ENCODE measurements at regions not wholly inside any gene's neighbourhood (a gene's known extent, or its start where the extent isn't known, plus 50 kb on each side); places are given as distances from the start of the nearest gene placed in this dataset.

DNA sequence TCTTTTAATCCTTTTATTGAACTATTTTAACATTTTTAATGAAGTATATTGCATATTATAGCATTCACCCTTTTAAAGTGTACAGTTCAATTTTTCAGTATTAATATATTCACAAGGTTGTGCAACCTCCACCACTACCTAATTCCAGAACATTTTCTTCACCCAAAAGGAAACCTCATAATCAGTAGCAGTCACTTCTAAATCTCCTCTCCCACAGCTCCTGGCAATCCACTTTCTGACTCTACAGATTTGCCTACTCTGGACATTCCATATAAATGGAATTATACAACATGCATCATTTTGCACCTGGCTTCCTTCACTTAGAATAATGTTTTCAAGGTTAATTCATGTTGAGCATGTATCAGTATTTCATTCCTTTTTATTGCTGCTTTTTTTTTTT lies 55.0 kb upstream of the HRH1 start:
- TF ChIP-seq, protein P1, sequence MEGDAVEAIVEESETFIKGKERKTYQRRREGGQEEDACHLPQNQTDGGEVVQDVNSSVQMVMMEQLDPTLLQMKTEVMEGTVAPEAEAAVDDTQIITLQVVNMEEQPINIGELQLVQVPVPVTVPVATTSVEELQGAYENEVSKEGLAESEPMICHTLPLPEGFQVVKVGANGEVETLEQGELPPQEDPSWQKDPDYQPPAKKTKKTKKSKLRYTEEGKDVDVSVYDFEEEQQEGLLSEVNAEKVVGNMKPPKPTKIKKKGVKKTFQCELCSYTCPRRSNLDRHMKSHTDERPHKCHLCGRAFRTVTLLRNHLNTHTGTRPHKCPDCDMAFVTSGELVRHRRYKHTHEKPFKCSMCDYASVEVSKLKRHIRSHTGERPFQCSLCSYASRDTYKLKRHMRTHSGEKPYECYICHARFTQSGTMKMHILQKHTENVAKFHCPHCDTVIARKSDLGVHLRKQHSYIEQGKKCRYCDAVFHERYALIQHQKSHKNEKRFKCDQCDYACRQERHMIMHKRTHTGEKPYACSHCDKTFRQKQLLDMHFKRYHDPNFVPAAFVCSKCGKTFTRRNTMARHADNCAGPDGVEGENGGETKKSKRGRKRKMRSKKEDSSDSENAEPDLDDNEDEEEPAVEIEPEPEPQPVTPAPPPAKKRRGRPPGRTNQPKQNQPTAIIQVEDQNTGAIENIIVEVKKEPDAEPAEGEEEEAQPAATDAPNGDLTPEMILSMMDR (IDR thresholded peaks at IDR 0.05) = no peak
- no peak for TF ChIP-seq POLR2A (IDR thresholded peaks at IDR 0.05)
- no peak for TF ChIP-seq POLR2AphosphoS5 (IDR thresholded peaks at IDR 0.05)
